ENCODE measurements at regions not wholly inside any gene's neighbourhood (a gene's known extent, or its start where the extent isn't known, plus 50 kb on each side); places are given as distances from the start of the nearest gene placed in this dataset.

GRCh38 chr18:61729322-61729721, 163.5 kb downstream of the RNF152 start:
- TF ChIP-seq CTCF (IDR thresholded peaks at IDR 0.05; ENCODE audit: insufficient read depth, low read depth, low read length) (no peak), EZH2 (IDR thresholded peaks at IDR 0.05; ENCODE audit: insufficient read depth, low read length) (no peak)
